ENCODE measurements at regions not wholly inside any gene's neighbourhood (a gene's known extent, or its start where the extent isn't known, plus 50 kb on each side); places are given as distances from the start of the nearest gene placed in this dataset.
"Not testable (repeated sequence)": the region's sequence is repeated elsewhere in the genome, so short reads cannot be mapped to it uniquely, and the experiment has no call there.

DNA sequence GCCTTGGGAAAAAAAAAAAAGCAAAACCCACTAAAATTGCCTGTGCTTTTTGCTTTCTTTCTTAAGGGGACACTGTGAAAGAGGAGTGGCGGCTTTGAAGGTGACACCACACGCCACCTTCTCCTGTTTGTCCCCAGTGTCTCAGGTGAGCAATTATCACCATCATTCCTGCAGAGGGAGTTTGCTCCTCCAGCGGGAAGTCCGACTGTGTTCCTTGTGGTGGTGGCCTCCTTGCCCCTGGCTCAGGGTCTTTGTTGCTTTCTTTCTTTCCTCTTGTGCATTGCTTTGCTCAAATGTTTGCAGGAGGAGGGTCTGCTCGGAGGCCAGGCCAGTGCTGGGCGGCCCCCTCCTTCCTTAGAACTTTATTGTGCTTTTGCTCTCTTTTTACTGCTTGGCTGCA lies 164.3 kb upstream of the CXCR4 start:
- H3K36me3 ChIP-seq: no peaks in the 10 kb centered on the region
- no peaks in the 10 kb centered on the region for H3K9me3 ChIP-seq
- no peak overlapping the region for H3K4me3 ChIP-seq
- no peak overlapping the region for H3K27ac ChIP-seq
- no peaks in the 10 kb centered on the region for H3K27me3 ChIP-seq
- 69 to 80% methylated on average over 5 to 6 of the region's 6 CpGs for WGBS, 2 donors (ENCODE audit: low coverage in 1 of 2)
- TF ChIP-seq POLR2A (IDR thresholded peaks at IDR 0.05): no peak
- H3K4me1 ChIP-seq: no peaks in the 10 kb centered on the region
- ATAC-seq: no peak

DNA sequence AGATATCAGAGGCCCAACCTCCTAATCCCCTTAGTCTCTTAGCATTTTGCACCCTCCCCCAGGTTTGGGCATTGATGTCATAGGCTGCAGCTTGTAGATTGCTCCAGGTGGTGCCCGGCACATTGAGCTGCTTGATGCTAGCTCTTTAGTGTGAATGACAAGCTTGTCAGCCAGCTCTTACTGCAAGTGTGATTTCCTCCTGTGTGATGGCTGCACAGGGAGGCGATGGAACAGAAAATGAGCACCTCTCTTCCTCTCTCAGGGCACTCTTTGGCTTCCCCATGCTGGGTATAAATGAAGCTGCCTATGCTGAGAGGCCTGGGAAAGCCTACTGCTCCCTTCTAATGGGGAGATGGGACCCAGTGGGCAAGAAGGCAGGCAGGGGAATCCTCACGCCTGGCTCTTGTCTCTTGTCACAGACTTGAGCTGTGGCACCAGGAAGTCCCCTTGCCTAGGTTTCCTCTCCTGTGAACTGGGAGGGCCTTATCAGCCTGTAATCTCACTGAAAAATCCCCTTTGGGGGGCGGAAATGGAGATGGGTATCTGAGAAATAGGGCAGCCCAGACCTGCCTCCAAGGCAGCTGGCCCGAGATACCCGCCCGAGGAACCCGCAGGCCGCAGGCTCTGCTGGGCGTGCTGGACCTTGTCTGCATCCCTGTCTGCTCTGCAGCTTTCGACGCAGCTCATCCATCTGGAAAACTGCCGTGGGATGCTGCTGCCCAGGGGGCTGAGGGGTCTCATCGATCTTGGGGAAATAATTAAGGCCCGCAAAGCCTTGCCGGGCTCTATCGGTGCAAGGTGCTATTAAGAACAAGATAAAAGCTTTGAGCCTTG lies 163.5 kb upstream of the CXCR4 start:
- 80% methylated on average over 9 of the region's 17 CpGs; no CpG with 5 or more reads in 1 of the 2 donors for WGBS, 2 donors (ENCODE audit: low coverage in 1 of 2)
- no peak overlapping the region for H3K27ac ChIP-seq
- no peaks in the 10 kb centered on the region for H3K9me3 ChIP-seq
- no peaks in the 10 kb centered on the region for H3K27me3 ChIP-seq
- no peaks in the 10 kb centered on the region for H3K36me3 ChIP-seq
- ATAC-seq: no peak
- no peaks in the 10 kb centered on the region for H3K4me1 ChIP-seq
- no peak overlapping the region for H3K4me3 ChIP-seq
- TF ChIP-seq, protein P1, sequence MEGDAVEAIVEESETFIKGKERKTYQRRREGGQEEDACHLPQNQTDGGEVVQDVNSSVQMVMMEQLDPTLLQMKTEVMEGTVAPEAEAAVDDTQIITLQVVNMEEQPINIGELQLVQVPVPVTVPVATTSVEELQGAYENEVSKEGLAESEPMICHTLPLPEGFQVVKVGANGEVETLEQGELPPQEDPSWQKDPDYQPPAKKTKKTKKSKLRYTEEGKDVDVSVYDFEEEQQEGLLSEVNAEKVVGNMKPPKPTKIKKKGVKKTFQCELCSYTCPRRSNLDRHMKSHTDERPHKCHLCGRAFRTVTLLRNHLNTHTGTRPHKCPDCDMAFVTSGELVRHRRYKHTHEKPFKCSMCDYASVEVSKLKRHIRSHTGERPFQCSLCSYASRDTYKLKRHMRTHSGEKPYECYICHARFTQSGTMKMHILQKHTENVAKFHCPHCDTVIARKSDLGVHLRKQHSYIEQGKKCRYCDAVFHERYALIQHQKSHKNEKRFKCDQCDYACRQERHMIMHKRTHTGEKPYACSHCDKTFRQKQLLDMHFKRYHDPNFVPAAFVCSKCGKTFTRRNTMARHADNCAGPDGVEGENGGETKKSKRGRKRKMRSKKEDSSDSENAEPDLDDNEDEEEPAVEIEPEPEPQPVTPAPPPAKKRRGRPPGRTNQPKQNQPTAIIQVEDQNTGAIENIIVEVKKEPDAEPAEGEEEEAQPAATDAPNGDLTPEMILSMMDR (IDR thresholded peaks at IDR 0.05): no peak
- TF ChIP-seq POLR2A (IDR thresholded peaks at IDR 0.05): no peak
- TF ChIP-seq POLR2AphosphoS5 (IDR thresholded peaks at IDR 0.05): no peak
- no peak for TF ChIP-seq EP300 (IDR thresholded peaks at IDR 0.05)

DNA sequence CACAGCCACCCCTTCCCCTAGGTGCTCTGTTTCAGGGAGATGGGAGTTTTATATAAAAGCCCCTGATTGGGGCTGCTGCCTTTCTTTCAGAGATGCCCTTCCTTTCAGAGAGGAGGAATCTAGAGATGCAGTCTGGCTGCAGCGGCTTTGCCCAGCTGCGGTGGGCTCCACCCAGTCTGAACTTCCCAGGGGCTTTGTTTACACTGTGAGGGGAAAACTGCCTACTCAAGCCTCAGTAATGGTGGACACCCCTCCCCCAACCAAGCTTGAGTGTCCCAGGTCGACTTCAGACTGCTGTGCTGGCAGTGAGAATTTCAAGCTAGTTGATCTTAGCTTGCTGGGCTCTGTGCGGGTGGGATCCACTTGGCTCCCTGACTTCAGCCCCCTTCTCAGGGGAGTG lies 148.4 kb upstream of the CXCR4 start:
- H3K4me3 ChIP-seq, H3K9me3 ChIP-seq, H3K4me1 ChIP-seq, H3K27ac ChIP-seq, ATAC-seq, H3K36me3 ChIP-seq: not testable (repeated sequence)
- H3K27me3 ChIP-seq: peaks cover 13% of the 10 kb centered on the region
- 13% methylated on average over 2 of the region's 4 CpGs; no CpG with 5 or more reads in 1 of the 2 donors for WGBS, 2 donors (ENCODE audit: low coverage in 1 of 2)

DNA sequence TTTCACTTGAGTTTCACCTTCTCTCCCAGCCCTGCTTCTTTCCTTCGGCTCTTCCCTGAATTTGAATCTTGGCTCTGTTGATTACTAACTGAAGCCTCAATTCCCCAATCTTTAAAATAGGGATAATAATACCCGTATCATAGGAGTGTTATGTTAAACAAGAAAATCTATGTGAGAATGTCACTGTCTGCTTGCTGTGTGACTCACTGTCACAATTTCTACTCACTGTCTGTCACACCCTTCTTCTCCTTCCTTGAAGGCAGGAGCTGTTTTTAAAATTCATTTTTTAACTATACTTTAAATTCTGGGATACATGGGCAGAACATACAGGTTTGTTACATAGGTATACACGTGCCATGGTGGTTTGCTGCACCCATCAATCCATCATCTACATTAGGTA lies 141.6 kb upstream of the CXCR4 start:
- TF ChIP-seq EP300 (IDR thresholded peaks at IDR 0.05): no peak
- TF ChIP-seq POLR2AphosphoS5 (IDR thresholded peaks at IDR 0.05): no peak
- TF ChIP-seq, protein P1 (IDR thresholded peaks at IDR 0.05): no peak
- no peak for TF ChIP-seq POLR2A (IDR thresholded peaks at IDR 0.05)
- Histone ChIP-seq H3K27ac (no peak overlapping the region), H3K36me3 (no peaks in the 10 kb centered on the region), H3K9me3 (no peaks in the 10 kb centered on the region), H3K27me3 (no peaks in the 10 kb centered on the region), H3K4me3 (no peak overlapping the region), H3K4me1 (no peaks in the 10 kb centered on the region)
- WGBS, 2 donors (ENCODE audit: low coverage in 1 of 2): 83 to 91% methylated on average over 3 of the region's 3 CpGs
- no peak for ATAC-seq

DNA sequence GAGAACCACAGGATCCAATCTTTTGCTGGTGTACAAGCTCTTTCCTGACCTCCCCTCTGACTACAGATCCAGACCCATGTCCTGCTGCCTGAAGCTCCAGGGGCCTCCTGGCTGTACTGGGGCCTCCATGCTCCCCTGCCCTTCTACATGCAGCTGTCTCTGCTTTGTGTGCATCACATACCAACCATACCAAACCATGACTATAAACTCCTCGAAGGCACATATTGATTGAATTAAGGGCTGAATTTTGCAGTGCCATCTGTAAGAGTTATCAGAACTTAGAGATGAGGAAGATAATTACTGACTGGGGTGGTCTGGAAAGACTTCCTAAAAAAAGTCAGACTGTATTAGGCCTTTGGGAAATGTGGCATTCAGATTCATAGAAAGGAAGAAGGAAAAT lies 139.9 kb upstream of the CXCR4 start:
- no peak for ATAC-seq
- no peaks in the 10 kb centered on the region for H3K36me3 ChIP-seq
- H3K4me1 ChIP-seq: no peaks in the 10 kb centered on the region
- TF ChIP-seq POLR2A (IDR thresholded peaks at IDR 0.05) (no peak), POLR2AphosphoS5 (IDR thresholded peaks at IDR 0.05) (no peak), EP300 (IDR thresholded peaks at IDR 0.05) (no peak)
- TF ChIP-seq, protein P1 (IDR thresholded peaks at IDR 0.05): no peak
- 71 to 80% methylated on average over 1 of the region's 1 CpG for WGBS, 2 donors (ENCODE audit: low coverage in 1 of 2)
- H3K27ac ChIP-seq: no peak overlapping the region
- no peaks in the 10 kb centered on the region for H3K27me3 ChIP-seq
- H3K9me3 ChIP-seq: no peaks in the 10 kb centered on the region
- H3K4me3 ChIP-seq: no peak overlapping the region

All from gastroesophageal sphincter (tissue), 4 donors.